ENCODE measurements at regions not wholly inside any gene's neighbourhood (a gene's known extent, or its start where the extent isn't known, plus 50 kb on each side); places are given as distances from the start of the nearest gene placed in this dataset.

DNA sequence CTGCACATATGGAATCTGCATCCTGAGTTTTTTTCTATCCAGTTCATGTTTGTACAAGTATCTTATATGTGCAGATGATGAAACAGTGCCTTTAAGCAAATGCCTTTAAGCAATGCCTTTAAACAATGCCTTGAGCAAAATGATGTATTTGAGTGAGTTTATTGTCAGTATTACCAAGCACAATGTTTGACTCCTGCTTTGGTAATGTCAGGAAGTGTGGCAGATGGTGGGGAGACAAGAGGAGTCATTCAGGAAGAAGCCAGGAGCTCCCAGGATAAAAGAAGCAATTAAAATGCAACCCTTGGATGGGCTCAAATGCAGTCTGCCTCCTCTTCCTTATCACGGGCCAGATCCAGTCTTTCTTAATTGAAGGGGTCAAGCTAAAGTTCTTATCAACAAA is 108.7 kb upstream of the KCNJ15 start:
- BruUV-seq (replicated peaks): no TSS peak
- ATAC-seq (ENCODE audit: low read depth): no peak

More for the DNA sequence above, 108.7 kb upstream of the KCNJ15 start:
- no peak overlapping the region for H4K5ac ChIP-seq (ENCODE audit: low read depth, low read length)
- H3K4me2 ChIP-seq (ENCODE audit: low read depth, low read length): no peak overlapping the region
- dilution Hi-C loops (cut with HindIII; ENCODE audit: low sequenced_read_pairs, unreplicated experiment): no loop called here
- peaks cover 6% of the 10 kb centered on the region for H3K27me3 ChIP-seq (ENCODE audit: control insufficient read depth, insufficient read depth, low read length)
- no peak for DNase-seq
- no peak overlapping the region for H4K91ac ChIP-seq (ENCODE audit: insufficient read depth, low read depth, low read length)
- H3K27ac ChIP-seq (ENCODE audit: insufficient read depth, low read length): no peak overlapping the region
- H3K36me3 ChIP-seq (ENCODE audit: control insufficient read depth, insufficient read depth, low read length): no peaks in the 10 kb centered on the region
- H4K8ac ChIP-seq (ENCODE audit: low read depth in 2 of 2, low read length in 2 of 2): no peak overlapping the region
- H3K4me3 ChIP-seq (ENCODE audit: insufficient read depth, low read depth, low read length): no peak overlapping the region
- H4K20me1 ChIP-seq (ENCODE audit: insufficient read depth, low read length): no peaks in the 10 kb centered on the region
- no peak overlapping the region for H2AFZ ChIP-seq (replicated peaks; ENCODE audit: low read length, poor library complexity)
- H3K23ac ChIP-seq (ENCODE audit: low read depth, low read length): no peak overlapping the region
- H2BK5ac ChIP-seq (ENCODE audit: low read depth, low read length, poor library complexity, severe bottlenecking): no peak overlapping the region
- H2AK9ac ChIP-seq (replicated peaks; ENCODE audit: low read depth, low read length, poor library complexity): no peak overlapping the region
- H3K9me3 ChIP-seq (ENCODE audit: control insufficient read depth, insufficient read depth, low read length): no peaks in the 10 kb centered on the region
- no peak overlapping the region for H3K18ac ChIP-seq (ENCODE audit: low read depth, low read length)
- no peak overlapping the region; the same call in 1 of the 2 replicates for H2BK20ac ChIP-seq (ENCODE audit: low read depth, low read length)
- no peaks in the 10 kb centered on the region for H3K79me1 ChIP-seq (ENCODE audit: low read depth in 1 of 2, low read length in 2 of 2)
- no peak overlapping the region for H2BK15ac ChIP-seq (ENCODE audit: low read depth, low read length)
- CTCF ChIA-PET: no interaction called here
- intact Hi-C loops (cut with micrococcal nuclease): no loop called here
- no CpG with 5 or more reads among the region's 1 CpG for WGBS, 2 experiments (ENCODE audit: extremely low coverage in 2 of 2, insufficient read length in 1 of 2)
- in situ Hi-C loops (cut with MboI; ENCODE audit: low sequenced_read_pairs): no loop called here
- H2AK5ac ChIP-seq (ENCODE audit: low read depth, low read length): no peak overlapping the region
- no peaks in the 10 kb centered on the region for H3K9me1 ChIP-seq (ENCODE audit: insufficient read depth, low read length)
- H3K4me1 ChIP-seq (ENCODE audit: control insufficient read depth, insufficient read depth, low read length): no peaks in the 10 kb centered on the region
- no peak overlapping the region for H3K4ac ChIP-seq (ENCODE audit: low read depth, low read length)
- H3K56ac ChIP-seq (ENCODE audit: extremely low read depth, insufficient read depth, low read length): no peak overlapping the region
- POLR2A ChIA-PET (ENCODE audit: unreplicated experiment): no interaction called here
- no peak overlapping the region for H2BK120ac ChIP-seq (ENCODE audit: low read depth, low read length)
- H3K9ac ChIP-seq (ENCODE audit: low read depth, low read length): no peak overlapping the region
- TF ChIP-seq RCOR1 (IDR thresholded peaks at IDR 0.05; ENCODE audit: insufficient replicate concordance, low read length): no peak
- TF ChIP-seq, protein P1, sequence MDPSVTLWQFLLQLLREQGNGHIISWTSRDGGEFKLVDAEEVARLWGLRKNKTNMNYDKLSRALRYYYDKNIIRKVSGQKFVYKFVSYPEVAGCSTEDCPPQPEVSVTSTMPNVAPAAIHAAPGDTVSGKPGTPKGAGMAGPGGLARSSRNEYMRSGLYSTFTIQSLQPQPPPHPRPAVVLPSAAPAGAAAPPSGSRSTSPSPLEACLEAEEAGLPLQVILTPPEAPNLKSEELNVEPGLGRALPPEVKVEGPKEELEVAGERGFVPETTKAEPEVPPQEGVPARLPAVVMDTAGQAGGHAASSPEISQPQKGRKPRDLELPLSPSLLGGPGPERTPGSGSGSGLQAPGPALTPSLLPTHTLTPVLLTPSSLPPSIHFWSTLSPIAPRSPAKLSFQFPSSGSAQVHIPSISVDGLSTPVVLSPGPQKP (IDR thresholded peaks at IDR 0.05; ENCODE audit: borderline replicate concordance, low read depth, low read length): no peak
- no peak for TF ChIP-seq CEBPB (IDR thresholded peaks at IDR 0.05; ENCODE audit: low read depth, low read length)
- no peak for TF ChIP-seq CHD1 (IDR thresholded peaks at IDR 0.05; ENCODE audit: low read depth, low read length)
- TF ChIP-seq NFE2L2 (IDR thresholded peaks at IDR 0.05; ENCODE audit: low read depth, low read length): no peak
- TF ChIP-seq, protein P2, sequence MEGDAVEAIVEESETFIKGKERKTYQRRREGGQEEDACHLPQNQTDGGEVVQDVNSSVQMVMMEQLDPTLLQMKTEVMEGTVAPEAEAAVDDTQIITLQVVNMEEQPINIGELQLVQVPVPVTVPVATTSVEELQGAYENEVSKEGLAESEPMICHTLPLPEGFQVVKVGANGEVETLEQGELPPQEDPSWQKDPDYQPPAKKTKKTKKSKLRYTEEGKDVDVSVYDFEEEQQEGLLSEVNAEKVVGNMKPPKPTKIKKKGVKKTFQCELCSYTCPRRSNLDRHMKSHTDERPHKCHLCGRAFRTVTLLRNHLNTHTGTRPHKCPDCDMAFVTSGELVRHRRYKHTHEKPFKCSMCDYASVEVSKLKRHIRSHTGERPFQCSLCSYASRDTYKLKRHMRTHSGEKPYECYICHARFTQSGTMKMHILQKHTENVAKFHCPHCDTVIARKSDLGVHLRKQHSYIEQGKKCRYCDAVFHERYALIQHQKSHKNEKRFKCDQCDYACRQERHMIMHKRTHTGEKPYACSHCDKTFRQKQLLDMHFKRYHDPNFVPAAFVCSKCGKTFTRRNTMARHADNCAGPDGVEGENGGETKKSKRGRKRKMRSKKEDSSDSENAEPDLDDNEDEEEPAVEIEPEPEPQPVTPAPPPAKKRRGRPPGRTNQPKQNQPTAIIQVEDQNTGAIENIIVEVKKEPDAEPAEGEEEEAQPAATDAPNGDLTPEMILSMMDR (conservative IDR thresholded peaks at IDR 0.05; ENCODE audit: low read depth, low read length): no peak
- no peak for TF ChIP-seq MXI1 (IDR thresholded peaks at IDR 0.05; ENCODE audit: borderline replicate concordance, low read depth, low read length)
- no peak for TF ChIP-seq RFX5 (IDR thresholded peaks at IDR 0.05; ENCODE audit: low read depth, low read length)
- TF ChIP-seq MAZ (IDR thresholded peaks at IDR 0.05; ENCODE audit: borderline replicate concordance, low read depth, low read length): no peak
- TF ChIP-seq FOS (IDR thresholded peaks at IDR 0.05; ENCODE audit: low read depth, low read length): no peak
- TF ChIP-seq RAD21 (IDR thresholded peaks at IDR 0.05; ENCODE audit: low read length): no peak
- no peak for TF ChIP-seq BHLHE40 (IDR thresholded peaks at IDR 0.05; ENCODE audit: low read depth, low read length)
- TF ChIP-seq SMC3 (IDR thresholded peaks at IDR 0.05; ENCODE audit: low read depth, low read length): no peak
- TF ChIP-seq POLR2A (IDR thresholded peaks at IDR 0.05; ENCODE audit: low read depth, low read length): no peak
- TF ChIP-seq, protein P3, sequence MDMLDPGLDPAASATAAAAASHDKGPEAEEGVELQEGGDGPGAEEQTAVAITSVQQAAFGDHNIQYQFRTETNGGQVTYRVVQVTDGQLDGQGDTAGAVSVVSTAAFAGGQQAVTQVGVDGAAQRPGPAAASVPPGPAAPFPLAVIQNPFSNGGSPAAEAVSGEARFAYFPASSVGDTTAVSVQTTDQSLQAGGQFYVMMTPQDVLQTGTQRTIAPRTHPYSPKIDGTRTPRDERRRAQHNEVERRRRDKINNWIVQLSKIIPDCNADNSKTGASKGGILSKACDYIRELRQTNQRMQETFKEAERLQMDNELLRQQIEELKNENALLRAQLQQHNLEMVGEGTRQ (IDR thresholded peaks at IDR 0.05; ENCODE audit: low read depth, low read length): no peak
- H3K14ac ChIP-seq (replicated peaks; ENCODE audit: low read depth, low read length): no peak overlapping the region

Data from IMR-90 (cell line).